ENCODE measurements at regions not wholly inside any gene's neighbourhood (a gene's known extent, or its start where the extent isn't known, plus 50 kb on each side); places are given as distances from the start of the nearest gene placed in this dataset.

DNA sequence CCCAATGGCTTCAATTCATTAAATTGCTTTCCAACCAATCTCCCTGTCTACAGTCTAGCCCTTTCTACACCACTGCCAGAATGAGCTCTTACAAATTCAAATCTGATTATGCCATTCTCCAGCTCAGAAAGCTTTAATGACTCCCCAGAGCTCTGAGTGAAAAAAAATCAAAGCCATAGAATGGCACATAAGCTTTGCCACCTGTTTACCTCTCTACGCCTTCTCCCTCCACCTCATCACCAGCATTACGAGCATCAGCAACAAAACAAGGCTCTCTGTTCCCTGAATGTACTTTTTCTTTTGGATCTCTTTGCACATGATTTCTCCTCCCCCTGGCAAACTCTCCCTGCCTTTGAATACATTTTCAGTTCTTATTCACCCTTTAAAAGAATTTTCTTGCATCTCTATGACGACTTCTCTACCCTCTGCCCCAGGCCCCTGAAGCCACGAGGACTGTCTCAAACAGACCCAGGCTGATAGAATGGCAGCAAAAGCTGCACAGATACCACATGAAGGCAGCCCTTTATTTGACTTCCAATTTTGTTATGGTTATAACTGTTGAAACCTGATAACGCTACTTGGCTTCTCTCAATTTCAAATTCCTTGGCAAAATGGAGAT is 516.0 kb downstream of the PCDH7 start:
- TF ChIP-seq, protein P1, sequence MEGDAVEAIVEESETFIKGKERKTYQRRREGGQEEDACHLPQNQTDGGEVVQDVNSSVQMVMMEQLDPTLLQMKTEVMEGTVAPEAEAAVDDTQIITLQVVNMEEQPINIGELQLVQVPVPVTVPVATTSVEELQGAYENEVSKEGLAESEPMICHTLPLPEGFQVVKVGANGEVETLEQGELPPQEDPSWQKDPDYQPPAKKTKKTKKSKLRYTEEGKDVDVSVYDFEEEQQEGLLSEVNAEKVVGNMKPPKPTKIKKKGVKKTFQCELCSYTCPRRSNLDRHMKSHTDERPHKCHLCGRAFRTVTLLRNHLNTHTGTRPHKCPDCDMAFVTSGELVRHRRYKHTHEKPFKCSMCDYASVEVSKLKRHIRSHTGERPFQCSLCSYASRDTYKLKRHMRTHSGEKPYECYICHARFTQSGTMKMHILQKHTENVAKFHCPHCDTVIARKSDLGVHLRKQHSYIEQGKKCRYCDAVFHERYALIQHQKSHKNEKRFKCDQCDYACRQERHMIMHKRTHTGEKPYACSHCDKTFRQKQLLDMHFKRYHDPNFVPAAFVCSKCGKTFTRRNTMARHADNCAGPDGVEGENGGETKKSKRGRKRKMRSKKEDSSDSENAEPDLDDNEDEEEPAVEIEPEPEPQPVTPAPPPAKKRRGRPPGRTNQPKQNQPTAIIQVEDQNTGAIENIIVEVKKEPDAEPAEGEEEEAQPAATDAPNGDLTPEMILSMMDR (IDR thresholded peaks at IDR 0.05; ENCODE audit: unreplicated experiment): no peak
- Mint-ChIP-seq H3K27me3 (ENCODE audit: unreplicated experiment) (peaks cover 1% of the 10 kb centered on the region), H3K9me3 (ENCODE audit: unreplicated experiment) (no peaks in the 10 kb centered on the region), H3K4me3 (ENCODE audit: unreplicated experiment) (no peak overlapping the region), H3K36me3 (ENCODE audit: low read depth, unreplicated experiment) (no peaks in the 10 kb centered on the region), H3K4me1 (ENCODE audit: unreplicated experiment) (no peaks in the 10 kb centered on the region), H3K27ac (ENCODE audit: unreplicated experiment) (no peak overlapping the region)
- DNase-seq (ENCODE audit: low spot score): no peak

DNA sequence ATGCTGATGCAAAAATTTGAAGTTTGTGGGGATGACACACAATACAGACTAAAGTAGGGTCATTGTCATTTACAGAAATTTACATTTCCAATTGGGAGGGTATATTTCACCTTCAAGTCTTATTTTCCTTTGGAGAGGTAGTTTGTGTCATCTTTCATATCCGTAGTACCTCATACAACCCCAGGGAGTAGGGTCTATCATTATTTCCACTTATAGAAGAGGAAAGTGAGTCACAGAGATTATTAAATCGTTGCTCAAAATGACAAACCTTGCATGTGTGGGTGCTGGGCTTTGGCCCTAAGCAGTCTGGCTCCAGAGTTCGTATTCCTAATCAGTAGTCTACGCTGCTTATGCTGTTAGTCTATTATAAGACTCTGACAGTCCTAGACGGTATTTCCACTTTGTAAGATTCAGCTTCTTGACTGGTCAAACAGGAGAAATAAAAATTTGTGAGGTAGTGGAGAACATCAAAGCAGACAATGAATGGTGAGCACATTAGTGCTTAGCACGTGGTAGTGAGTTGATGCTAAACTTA is 516.5 kb downstream of the PCDH7 start:
- DNase-seq (ENCODE audit: low spot score): no peak
- Mint-ChIP-seq H3K27me3 (ENCODE audit: unreplicated experiment) (peaks cover 1% of the 10 kb centered on the region), H3K9me3 (ENCODE audit: unreplicated experiment) (no peaks in the 10 kb centered on the region), H3K4me3 (ENCODE audit: unreplicated experiment) (no peak overlapping the region), H3K4me1 (ENCODE audit: unreplicated experiment) (no peaks in the 10 kb centered on the region), H3K27ac (ENCODE audit: unreplicated experiment) (no peak overlapping the region), H3K36me3 (ENCODE audit: low read depth, unreplicated experiment) (no peaks in the 10 kb centered on the region)
- TF ChIP-seq, protein P1 (IDR thresholded peaks at IDR 0.05; ENCODE audit: unreplicated experiment): no peak

DNA sequence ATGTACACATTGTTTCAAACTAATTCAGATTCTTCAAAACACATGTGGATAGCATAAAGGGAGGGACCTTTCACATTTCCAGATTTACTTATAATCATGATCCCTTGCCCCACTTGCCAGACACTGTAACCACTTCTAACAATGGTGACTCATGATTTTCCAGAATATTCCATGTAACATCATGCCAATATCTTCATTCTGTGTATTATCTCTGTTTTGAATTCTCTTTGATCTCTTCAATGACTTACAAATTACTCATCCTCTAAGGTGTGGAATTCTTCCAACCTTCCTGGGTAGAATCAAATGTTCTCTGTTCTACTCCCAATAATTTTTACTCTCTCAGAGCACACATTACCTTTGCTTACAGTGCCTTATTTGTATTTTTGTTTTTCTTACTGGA is 517.1 kb downstream of the PCDH7 start:
- no peak for DNase-seq (ENCODE audit: low spot score)
- H3K4me1 Mint-ChIP-seq (ENCODE audit: unreplicated experiment): no peaks in the 10 kb centered on the region
- TF ChIP-seq, protein P1 (IDR thresholded peaks at IDR 0.05; ENCODE audit: unreplicated experiment): no peak
- peaks cover 1% of the 10 kb centered on the region for H3K27me3 Mint-ChIP-seq (ENCODE audit: unreplicated experiment)
- H3K36me3 Mint-ChIP-seq (ENCODE audit: low read depth, unreplicated experiment): no peaks in the 10 kb centered on the region
- H3K4me3 Mint-ChIP-seq (ENCODE audit: unreplicated experiment): no peak overlapping the region
- no peak overlapping the region for H3K27ac Mint-ChIP-seq (ENCODE audit: unreplicated experiment)
- no peaks in the 10 kb centered on the region for H3K9me3 Mint-ChIP-seq (ENCODE audit: unreplicated experiment)

DNA sequence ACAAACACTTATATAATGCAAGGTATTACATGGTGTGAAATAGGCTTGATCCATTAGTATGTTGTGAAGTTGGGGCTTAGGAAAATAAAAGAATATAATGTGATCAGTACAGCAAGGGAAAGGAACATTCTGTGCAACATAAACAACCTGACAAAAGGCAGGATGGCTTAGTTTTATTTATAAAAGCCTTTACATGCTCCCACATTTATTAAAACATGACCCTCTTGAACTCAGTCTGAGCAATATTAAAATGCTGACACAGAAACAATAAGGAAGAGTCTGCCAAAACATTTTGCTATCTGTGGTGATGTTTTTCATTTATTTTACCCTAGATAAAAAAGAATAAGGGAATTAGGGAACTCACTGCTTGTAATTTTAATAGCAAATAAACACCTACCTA is 519.7 kb downstream of the PCDH7 start:
- DNase-seq (ENCODE audit: low spot score): no peak
- H3K27me3 Mint-ChIP-seq (ENCODE audit: unreplicated experiment): no peaks in the 10 kb centered on the region
- H3K9me3 Mint-ChIP-seq (ENCODE audit: unreplicated experiment): no peaks in the 10 kb centered on the region
- H3K27ac Mint-ChIP-seq (ENCODE audit: unreplicated experiment): no peak overlapping the region
- no peak overlapping the region for H3K4me3 Mint-ChIP-seq (ENCODE audit: unreplicated experiment)
- no peaks in the 10 kb centered on the region for H3K36me3 Mint-ChIP-seq (ENCODE audit: low read depth, unreplicated experiment)
- TF ChIP-seq, protein P1 (IDR thresholded peaks at IDR 0.05; ENCODE audit: unreplicated experiment): no peak
- no peaks in the 10 kb centered on the region for H3K4me1 Mint-ChIP-seq (ENCODE audit: unreplicated experiment)

DNA sequence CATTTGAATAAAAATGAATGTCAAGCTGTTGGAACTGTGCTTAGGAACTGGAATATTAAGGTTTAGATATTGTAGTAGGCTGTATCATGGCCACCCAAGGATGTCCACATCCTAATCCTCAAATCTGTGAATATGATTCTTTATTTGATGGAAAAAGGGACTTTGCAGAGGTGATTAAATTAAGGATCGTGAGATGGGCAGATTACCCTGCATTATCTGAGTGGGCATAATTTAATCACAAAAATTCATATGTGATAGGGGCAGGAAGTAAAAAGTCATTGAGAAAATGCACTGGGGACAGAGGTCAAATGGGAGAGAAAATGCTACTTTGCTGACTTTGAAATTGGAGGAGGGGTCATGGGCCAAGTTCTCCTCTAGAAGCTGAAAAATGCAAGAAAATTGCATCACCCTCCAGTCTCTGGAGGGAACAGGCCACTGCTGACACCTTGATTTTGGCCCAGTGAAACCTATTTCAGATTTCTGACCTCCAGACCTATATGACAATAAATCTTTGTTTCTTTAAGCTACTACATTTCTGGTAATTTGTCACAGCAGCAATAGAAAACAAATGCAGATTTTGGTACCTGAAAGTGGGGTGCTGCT is 521.4 kb downstream of the PCDH7 start:
- H3K27me3 Mint-ChIP-seq (ENCODE audit: unreplicated experiment): no peaks in the 10 kb centered on the region
- H3K4me1 Mint-ChIP-seq (ENCODE audit: unreplicated experiment): no peaks in the 10 kb centered on the region
- H3K4me3 Mint-ChIP-seq (ENCODE audit: unreplicated experiment): no peak overlapping the region
- TF ChIP-seq, protein P1 (IDR thresholded peaks at IDR 0.05; ENCODE audit: unreplicated experiment): no peak
- no peak for DNase-seq (ENCODE audit: low spot score)
- no peaks in the 10 kb centered on the region for H3K9me3 Mint-ChIP-seq (ENCODE audit: unreplicated experiment)
- no peak overlapping the region for H3K27ac Mint-ChIP-seq (ENCODE audit: unreplicated experiment)
- no peaks in the 10 kb centered on the region for H3K36me3 Mint-ChIP-seq (ENCODE audit: low read depth, unreplicated experiment)

All from endothelial cell (in vitro differentiated cells).